ENCODE measurements at regions not wholly inside any gene's neighbourhood (a gene's known extent, or its start where the extent isn't known, plus 50 kb on each side); places are given as distances from the start of the nearest gene placed in this dataset.

DNA sequence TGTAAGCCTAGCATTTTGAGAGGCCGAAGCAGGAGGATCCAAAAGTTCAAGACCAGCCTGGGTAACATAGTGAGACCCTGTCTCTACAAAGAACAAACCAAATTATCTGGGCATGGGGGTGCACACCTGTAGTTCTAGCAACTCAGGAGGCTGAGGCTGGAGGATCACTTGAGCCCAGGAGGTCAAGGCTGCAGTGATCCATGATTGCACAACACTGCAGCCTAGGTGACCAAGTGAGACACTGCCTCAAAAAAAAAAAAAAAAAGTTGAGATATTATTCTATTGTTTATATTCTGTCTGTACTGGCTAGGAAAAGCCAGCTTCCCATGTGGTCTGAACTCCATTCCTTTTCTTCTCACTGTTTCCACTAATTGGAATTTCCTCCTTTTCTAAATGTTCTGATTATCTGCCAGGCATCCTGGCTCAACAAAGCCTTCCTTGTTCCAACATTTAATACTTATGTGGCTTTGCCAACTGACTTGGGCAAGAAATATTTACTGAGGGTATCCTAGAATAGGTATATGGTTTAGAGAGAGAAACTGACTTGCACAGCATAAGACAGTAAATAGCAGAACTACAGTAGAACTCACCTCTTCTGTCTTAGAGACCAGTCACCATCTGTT is 175.2 kb upstream of the ADAMTS3 start:
- TF ChIP-seq, protein P1, sequence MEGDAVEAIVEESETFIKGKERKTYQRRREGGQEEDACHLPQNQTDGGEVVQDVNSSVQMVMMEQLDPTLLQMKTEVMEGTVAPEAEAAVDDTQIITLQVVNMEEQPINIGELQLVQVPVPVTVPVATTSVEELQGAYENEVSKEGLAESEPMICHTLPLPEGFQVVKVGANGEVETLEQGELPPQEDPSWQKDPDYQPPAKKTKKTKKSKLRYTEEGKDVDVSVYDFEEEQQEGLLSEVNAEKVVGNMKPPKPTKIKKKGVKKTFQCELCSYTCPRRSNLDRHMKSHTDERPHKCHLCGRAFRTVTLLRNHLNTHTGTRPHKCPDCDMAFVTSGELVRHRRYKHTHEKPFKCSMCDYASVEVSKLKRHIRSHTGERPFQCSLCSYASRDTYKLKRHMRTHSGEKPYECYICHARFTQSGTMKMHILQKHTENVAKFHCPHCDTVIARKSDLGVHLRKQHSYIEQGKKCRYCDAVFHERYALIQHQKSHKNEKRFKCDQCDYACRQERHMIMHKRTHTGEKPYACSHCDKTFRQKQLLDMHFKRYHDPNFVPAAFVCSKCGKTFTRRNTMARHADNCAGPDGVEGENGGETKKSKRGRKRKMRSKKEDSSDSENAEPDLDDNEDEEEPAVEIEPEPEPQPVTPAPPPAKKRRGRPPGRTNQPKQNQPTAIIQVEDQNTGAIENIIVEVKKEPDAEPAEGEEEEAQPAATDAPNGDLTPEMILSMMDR (IDR thresholded peaks at IDR 0.05), result no peak
- TF ChIP-seq EZH2 (IDR thresholded peaks at IDR 0.05) (no peak), EZH2phosphoT487 (IDR thresholded peaks at IDR 0.05) (no peak)
- H3K9ac ChIP-seq, result no peak overlapping the region
- no peaks in the 10 kb centered on the region for H3K79me2 ChIP-seq (ENCODE audit: low read depth)
- H3K27me3 ChIP-seq, result no peaks in the 10 kb centered on the region
- no peaks in the 10 kb centered on the region for H3K36me3 ChIP-seq
- no peak for DNase-seq (ENCODE audit: low spot score)
- Mint-ChIP-seq H3K27me3 (ENCODE audit: insufficient read depth, low read depth) (no peaks in the 10 kb centered on the region), H3K4me1 (no peaks in the 10 kb centered on the region), H3K27ac (no peak overlapping the region), H3K36me3 (no peaks in the 10 kb centered on the region), H3K4me3 (no peak overlapping the region), H3K9me3 (no peaks in the 10 kb centered on the region)
- no peaks in the 10 kb centered on the region for H3K4me1 ChIP-seq
- no peak overlapping the region for H2AFZ ChIP-seq (replicated peaks)
- H3K4me2 ChIP-seq, result no peak overlapping the region
- H3K4me3 ChIP-seq, result no peak overlapping the region
- H3K9me3 ChIP-seq (ENCODE audit: low read depth), result no peaks in the 10 kb centered on the region
- H4K20me1 ChIP-seq (ENCODE audit: low read depth), result no peaks in the 10 kb centered on the region
- H3F3A ChIP-seq (ENCODE audit: low read depth), result no peaks in the 10 kb centered on the region
- H3K27ac ChIP-seq, result no peak overlapping the region

DNA sequence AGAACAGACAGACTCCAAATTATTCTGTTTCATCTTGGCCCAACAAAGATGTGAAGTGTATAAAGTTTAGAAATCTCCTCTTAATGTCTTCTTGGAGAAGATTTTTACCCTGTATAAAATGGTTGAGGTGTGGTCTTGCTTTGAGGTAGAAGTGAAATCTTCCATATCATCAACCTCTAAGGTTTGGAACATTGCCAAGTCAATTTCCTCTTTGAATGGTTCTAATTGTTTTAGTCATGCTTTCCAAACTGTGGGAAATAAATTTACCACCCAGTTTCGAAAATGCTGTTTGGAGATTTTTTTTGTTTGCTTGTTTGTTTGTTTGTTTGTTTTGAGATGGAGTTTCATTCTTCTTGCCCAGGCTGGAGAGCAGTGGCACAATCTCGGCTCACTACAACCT is 174.1 kb upstream of the ADAMTS3 start:
- no peaks in the 10 kb centered on the region for H4K20me1 ChIP-seq (ENCODE audit: low read depth)
- H2AFZ ChIP-seq (replicated peaks), result no peak overlapping the region
- Mint-ChIP-seq H3K4me1 (no peaks in the 10 kb centered on the region), H3K36me3 (no peaks in the 10 kb centered on the region), H3K4me3 (no peak overlapping the region), H3K27me3 (ENCODE audit: insufficient read depth, low read depth) (no peaks in the 10 kb centered on the region), H3K27ac (no peak overlapping the region), H3K9me3 (no peaks in the 10 kb centered on the region)
- DNase-seq (ENCODE audit: low spot score), result no peak
- no peaks in the 10 kb centered on the region for H3K79me2 ChIP-seq (ENCODE audit: low read depth)
- no peaks in the 10 kb centered on the region for H3K9me3 ChIP-seq (ENCODE audit: low read depth)
- no peak overlapping the region for H3K9ac ChIP-seq
- H3K4me2 ChIP-seq, result no peak overlapping the region
- H3K4me3 ChIP-seq, result no peak overlapping the region
- no peaks in the 10 kb centered on the region for H3K36me3 ChIP-seq
- no peaks in the 10 kb centered on the region for H3K27me3 ChIP-seq
- H3K27ac ChIP-seq, result no peak overlapping the region
- H3K4me1 ChIP-seq, result no peaks in the 10 kb centered on the region
- H3F3A ChIP-seq (ENCODE audit: low read depth), result no peaks in the 10 kb centered on the region
- TF ChIP-seq EZH2 (IDR thresholded peaks at IDR 0.05) (no peak), EZH2phosphoT487 (IDR thresholded peaks at IDR 0.05) (no peak)
- TF ChIP-seq, protein P1 (IDR thresholded peaks at IDR 0.05), result no peak

DNA sequence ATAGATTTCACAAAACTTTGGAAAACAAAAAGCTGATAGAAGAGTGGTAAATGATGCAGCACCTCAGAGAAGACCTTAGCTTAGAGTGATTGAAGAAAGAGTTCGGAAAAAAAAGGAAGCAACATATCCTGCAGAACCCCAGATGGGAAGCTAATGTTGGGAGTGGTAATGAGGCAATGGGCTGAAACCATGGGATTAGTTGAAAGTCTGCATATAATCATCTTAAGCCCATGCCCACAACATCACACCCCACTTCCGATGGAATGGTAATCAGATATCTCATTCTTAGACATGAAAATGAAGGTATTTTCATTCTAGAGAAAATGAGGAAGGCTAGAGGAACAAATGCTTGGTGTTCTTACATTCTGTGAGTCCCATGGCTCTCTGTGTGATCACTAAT is 146.3 kb upstream of the ADAMTS3 start:
- Histone ChIP-seq H3K27me3 (no peaks in the 10 kb centered on the region), H3K27ac (no peak overlapping the region), H4K20me1 (ENCODE audit: low read depth) (no peaks in the 10 kb centered on the region), H3K9ac (no peak overlapping the region), H3K9me3 (ENCODE audit: low read depth) (no peaks in the 10 kb centered on the region), H3K36me3 (no peaks in the 10 kb centered on the region), H3K4me2 (no peak overlapping the region), H2AFZ (replicated peaks) (no peak overlapping the region), H3K4me1 (no peaks in the 10 kb centered on the region), H3K79me2 (ENCODE audit: low read depth) (no peaks in the 10 kb centered on the region), H3F3A (ENCODE audit: low read depth) (no peaks in the 10 kb centered on the region), H3K4me3 (no peak overlapping the region)
- no peak overlapping the region for H3K4me3 Mint-ChIP-seq
- TF ChIP-seq EZH2 (IDR thresholded peaks at IDR 0.05), result no peak
- TF ChIP-seq, protein P1 (IDR thresholded peaks at IDR 0.05), result no peak
- TF ChIP-seq EZH2phosphoT487 (IDR thresholded peaks at IDR 0.05), result no peak
- no peaks in the 10 kb centered on the region for H3K36me3 Mint-ChIP-seq
- H3K9me3 Mint-ChIP-seq, result no peaks in the 10 kb centered on the region
- no peak for DNase-seq (ENCODE audit: low spot score)
- H3K4me1 Mint-ChIP-seq, result no peaks in the 10 kb centered on the region
- no peaks in the 10 kb centered on the region for H3K27me3 Mint-ChIP-seq (ENCODE audit: insufficient read depth, low read depth)
- no peak overlapping the region for H3K27ac Mint-ChIP-seq
